ENCODE measurements at regions not wholly inside any gene's neighbourhood (a gene's known extent, or its start where the extent isn't known, plus 50 kb on each side); places are given as distances from the start of the nearest gene placed in this dataset.

- Histone ChIP-seq H3K4me2 (ENCODE audit: control insufficient read depth, extremely low read depth, insufficient read depth, low read depth, low read length) (no peak overlapping the region), H3K79me2 (ENCODE audit: control insufficient read depth, insufficient read depth, low read length) (no peaks in the 10 kb centered on the region), H3K27me3 (ENCODE audit: control insufficient read depth, extremely low read depth, insufficient read depth, low read length) (no peaks in the 10 kb centered on the region), H3K9ac (ENCODE audit: control insufficient read depth, extremely low read depth, insufficient read depth, low read length) (no peak overlapping the region), H3K4me1 (ENCODE audit: control insufficient read depth, extremely low read depth, insufficient read depth, low read length) (no peaks in the 10 kb centered on the region), H3K4me3 (ENCODE audit: control insufficient read depth in 2 of 3, extremely low read depth in 1 of 3, insufficient read depth in 2 of 3, low read depth in 1 of 3, low read length in 3 of 3) (no peak overlapping the region), H3K27ac (ENCODE audit: control insufficient read depth, insufficient read depth, low read length) (no peak overlapping the region), H4K20me1 (ENCODE audit: control insufficient read depth, extremely low read depth, insufficient read depth, low read length) (no peaks in the 10 kb centered on the region), H3K9me3 (ENCODE audit: control insufficient read depth, low read depth, low read length) (no peaks in the 10 kb centered on the region), H3K9me1 (ENCODE audit: control insufficient read depth, extremely low read depth, insufficient read depth, low read length) (no peaks in the 10 kb centered on the region), H2AFZ (ENCODE audit: control insufficient read depth, low read length) (no peak overlapping the region), H3K36me3 (ENCODE audit: control insufficient read depth in 2 of 2, extremely low read depth in 1 of 2, insufficient read depth in 2 of 2, low read length in 2 of 2) (no peaks in the 10 kb centered on the region)
- FAIRE-seq (no peak), DNase-seq (ENCODE audit: low read depth, low spot score) (no peak)
- TF ChIP-seq CTCF (optimal IDR thresholded peaks at IDR 0.05 in 1 of 3, IDR thresholded peaks at IDR 0.05 in 1 of 3, conservative IDR thresholded peaks at IDR 0.05 in 1 of 3; ENCODE audit: extremely low read depth in 1 of 3, insufficient read depth in 2 of 3, low read length in 3 of 3) = no peak
- no peak for TF ChIP-seq EZH2 (IDR thresholded peaks at IDR 0.05; ENCODE audit: low read length)
- dilution Hi-C loops (cut with MboI; ENCODE audit: extremely low pct_ligation_motif_present, low sequenced_read_pairs) = no loop called here
These were observed 209.1 kb downstream of the DACT1 start for GRCh38 chr14:58846682-58847465.

GRCh38 chr14:58848365-58848764 lies 210.6 kb downstream of the DACT1 start:
- Histone ChIP-seq H3K4me3 (ENCODE audit: control insufficient read depth in 2 of 3, extremely low read depth in 1 of 3, insufficient read depth in 2 of 3, low read depth in 1 of 3, low read length in 3 of 3) (no peak overlapping the region), H3K9me1 (ENCODE audit: control insufficient read depth, extremely low read depth, insufficient read depth, low read length) (no peaks in the 10 kb centered on the region), H3K4me2 (ENCODE audit: control insufficient read depth, extremely low read depth, insufficient read depth, low read depth, low read length) (no peak overlapping the region), H3K4me1 (ENCODE audit: control insufficient read depth, extremely low read depth, insufficient read depth, low read length) (no peaks in the 10 kb centered on the region), H3K79me2 (ENCODE audit: control insufficient read depth, insufficient read depth, low read length) (no peaks in the 10 kb centered on the region), H4K20me1 (ENCODE audit: control insufficient read depth, extremely low read depth, insufficient read depth, low read length) (no peaks in the 10 kb centered on the region), H3K9ac (ENCODE audit: control insufficient read depth, extremely low read depth, insufficient read depth, low read length) (no peak overlapping the region), H3K36me3 (ENCODE audit: control insufficient read depth in 2 of 2, extremely low read depth in 1 of 2, insufficient read depth in 2 of 2, low read length in 2 of 2) (no peaks in the 10 kb centered on the region), H2AFZ (ENCODE audit: control insufficient read depth, low read length) (no peak overlapping the region), H3K27ac (ENCODE audit: control insufficient read depth, insufficient read depth, low read length) (no peak overlapping the region), H3K9me3 (ENCODE audit: control insufficient read depth, low read depth, low read length) (no peaks in the 10 kb centered on the region), H3K27me3 (ENCODE audit: control insufficient read depth, extremely low read depth, insufficient read depth, low read length) (no peaks in the 10 kb centered on the region)
- no peak for TF ChIP-seq EZH2 (IDR thresholded peaks at IDR 0.05; ENCODE audit: low read length)
- TF ChIP-seq CTCF (optimal IDR thresholded peaks at IDR 0.05 in 1 of 3, IDR thresholded peaks at IDR 0.05 in 1 of 3, conservative IDR thresholded peaks at IDR 0.05 in 1 of 3; ENCODE audit: extremely low read depth in 1 of 3, insufficient read depth in 2 of 3, low read length in 3 of 3) = no peak
- dilution Hi-C loops (cut with MboI; ENCODE audit: extremely low pct_ligation_motif_present, low sequenced_read_pairs) = no loop called here
- DNase-seq (ENCODE audit: low read depth, low spot score) (no peak), FAIRE-seq (no peak)

Measured in keratinocyte (primary cell).